HEK293T (cell line): ENCODE measurements at regions not wholly inside any gene's neighbourhood (a gene's known extent, or its start where the extent isn't known, plus 50 kb on each side); places are given as distances from the start of the nearest gene placed in this dataset.

Experiments used
- ARNT ChIP-seq: fragments of 450-650 bp; IDR thresholded peaks from 2 replicates; pipeline ENCODE4 v1.6.1; 2017; ENCODE audit warnings: mild to moderate bottlenecking
- BHLHE40 ChIP-seq: fragments of 450-650 bp; IDR thresholded peaks from 2 replicates; pipeline ENCODE4 v1.6.1; 2016; ENCODE audit warnings: mild to moderate bottlenecking, moderate library complexity, borderline replicate concordance
- ELF4 ChIP-seq: fragments of 450-650 bp; IDR thresholded peaks from 2 replicates; pipeline ENCODE4 v1.6.1; 2017; ENCODE audit warnings: antibody characterized with exemption
- FOXA1 ChIP-seq: fragments of 450-650 bp; IDR thresholded peaks from 2 replicates; pipeline ENCODE4 v1.6.1; 2016; ENCODE audit warnings: mild to moderate bottlenecking
- FOXK2 ChIP-seq: fragments of 450-650 bp; IDR thresholded peaks from 2 replicates; pipeline ENCODE4 v1.6.1; 2016; ENCODE audit warnings: mild to moderate bottlenecking
- FOXM1 ChIP-seq: fragments of 450-650 bp; IDR thresholded peaks from 2 replicates; pipeline ENCODE4 v1.6.1; 2017; ENCODE audit warnings: mild to moderate bottlenecking, borderline replicate concordance
- HDGF ChIP-seq: fragments of 450-650 bp; IDR thresholded peaks from 2 replicates; pipeline ENCODE4 v1.6.1; 2017; ENCODE audit warnings: antibody characterized with exemption, borderline replicate concordance
- L3MBTL2 ChIP-seq: fragments of 450-650 bp; conservative IDR thresholded peaks from 2 replicates; pipeline ENCODE4 v1.6.1; 2016; ENCODE audit warnings: mild to moderate bottlenecking
- LEF1 ChIP-seq: fragments of 450-650 bp; IDR thresholded peaks from 2 replicates; pipeline ENCODE4 v1.6.1; 2017; ENCODE audit warnings: mild to moderate bottlenecking, borderline replicate concordance
- NFRKB ChIP-seq: fragments of 450-650 bp; IDR thresholded peaks from 2 replicates; pipeline ENCODE4 v1.6.1; 2016; ENCODE audit warnings: mild to moderate bottlenecking, moderate library complexity
- SP1 ChIP-seq: fragments of 450-650 bp; IDR thresholded peaks from 2 replicates; pipeline ENCODE4 v1.6.1; 2017
- SUZ12 ChIP-seq: fragments of 450-650 bp; IDR thresholded peaks from 2 replicates; pipeline ENCODE4 v1.6.1; 2016; ENCODE audit warnings: mild to moderate bottlenecking
- TARDBP ChIP-seq: fragments of 450-650 bp; IDR thresholded peaks from 2 replicates; pipeline ENCODE4 v1.6.1; 2016

DNA sequence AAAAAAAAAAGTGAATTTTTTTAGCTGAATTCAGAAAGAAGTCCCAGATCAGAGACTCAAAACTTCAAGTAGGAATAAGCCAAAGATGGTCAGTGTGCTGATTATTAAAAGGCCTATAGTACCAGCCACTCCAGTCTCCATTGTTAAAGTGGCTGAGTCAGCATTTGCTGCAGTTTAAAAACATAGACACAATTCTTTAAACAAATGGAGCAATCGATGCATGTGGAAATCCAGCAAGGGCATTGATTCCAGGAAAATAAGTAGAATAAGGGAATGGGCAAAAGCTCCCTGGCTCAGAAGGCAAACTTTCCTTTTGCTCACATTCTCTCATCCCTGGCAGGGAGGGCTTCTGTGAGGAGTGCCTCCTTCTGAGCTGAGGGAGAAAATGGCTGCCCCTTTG is 317.6 kb downstream of the LRIG3 start:
- no peak for TF ChIP-seq FOXM1
- TF ChIP-seq LEF1, result no peak
- TF ChIP-seq L3MBTL2, result no peak
- no peak for TF ChIP-seq SUZ12
- no peak for TF ChIP-seq ELF4
- TF ChIP-seq SP1, result no peak
- TF ChIP-seq TARDBP, result no peak
- no peak for TF ChIP-seq NFRKB
- TF ChIP-seq BHLHE40, result no peak
- no peak for TF ChIP-seq FOXK2
- TF ChIP-seq FOXA1, result no peak
- no peak for TF ChIP-seq HDGF
- TF ChIP-seq ARNT, result no peak
